KMS-11 (cell line): ENCODE measurements at regions not wholly inside any gene's neighbourhood (a gene's known extent, or its start where the extent isn't known, plus 50 kb on each side); places are given as distances from the start of the nearest gene placed in this dataset.

Experiments
- H2AFZ ChIP-seq: fragments of 200-600 bp; sonication (generic); 2 replicates; pipeline ENCODE4 v1.6.1; 2016; ENCODE audit warnings: antibody characterized with exemption, mixed run types, low read depth
- H3K27ac ChIP-seq: fragments of 200-600 bp; sonication (generic); 2 replicates; pipeline ENCODE4 v1.6.1; 2016; ENCODE audit warnings: mild to moderate bottlenecking, mixed run types
- H3K27me3 ChIP-seq: fragments of 200-600 bp; sonication (generic); 2 replicates; pipeline ENCODE4 v1.6.1; 2017; ENCODE audit warnings: mild to moderate bottlenecking, low read depth, mixed run types, moderate library complexity; ENCODE audit not compliant: insufficient read depth
- H3K36me3 ChIP-seq: fragments of 200-600 bp; sonication (generic); 2 replicates; pipeline ENCODE4 v1.6.1; 2017; ENCODE audit warnings: mild to moderate bottlenecking, mixed run types; ENCODE audit not compliant: insufficient read depth
- H3K4me1 ChIP-seq: fragments of 200-600 bp; sonication (generic); 2 replicates; pipeline ENCODE4 v1.6.1; 2016; ENCODE audit warnings: mild to moderate bottlenecking, low read depth, mixed run types; ENCODE audit not compliant: poor library complexity, severe bottlenecking
- H3K4me2 ChIP-seq: fragments of 200-600 bp; sonication (generic); 2 replicates; pipeline ENCODE4 v1.7.0; 2016; ENCODE audit warnings: mild to moderate bottlenecking, mixed run types
- H3K4me3 ChIP-seq: fragments of 200-600 bp; sonication (generic); IDR thresholded peaks from 2 replicates; pipeline ENCODE4 v1.6.1; 2017; ENCODE audit warnings: low read depth, low read length, mixed read lengths; ENCODE audit not compliant: insufficient read depth
- H3K79me2 ChIP-seq: fragments of 200-600 bp; sonication (generic); 2 replicates; pipeline ENCODE4 v1.6.1; 2016; ENCODE audit warnings: low read depth, mixed run types; ENCODE audit not compliant: insufficient read depth
- H3K9ac ChIP-seq: fragments of 200-600 bp; sonication (generic); 2 replicates; pipeline ENCODE4 v1.6.1; 2016; ENCODE audit warnings: mild to moderate bottlenecking, mixed run types
- H4K20me1 ChIP-seq: fragments of 200-600 bp; sonication (generic); 2 replicates; pipeline ENCODE4 v1.6.1; 2016; ENCODE audit warnings: mild to moderate bottlenecking, mixed run types; ENCODE audit not compliant: insufficient read depth
- TF ChIP-seq, protein P1 (sequence below): fragments of 200-600 bp; sonication (generic); conservative IDR thresholded peaks from 2 replicates; pipeline ENCODE4 v1.6.1; 2017; ENCODE audit warnings: low read depth, mild to moderate bottlenecking, antibody characterized with exemption, low read length, moderate library complexity, mixed read lengths

DNA sequence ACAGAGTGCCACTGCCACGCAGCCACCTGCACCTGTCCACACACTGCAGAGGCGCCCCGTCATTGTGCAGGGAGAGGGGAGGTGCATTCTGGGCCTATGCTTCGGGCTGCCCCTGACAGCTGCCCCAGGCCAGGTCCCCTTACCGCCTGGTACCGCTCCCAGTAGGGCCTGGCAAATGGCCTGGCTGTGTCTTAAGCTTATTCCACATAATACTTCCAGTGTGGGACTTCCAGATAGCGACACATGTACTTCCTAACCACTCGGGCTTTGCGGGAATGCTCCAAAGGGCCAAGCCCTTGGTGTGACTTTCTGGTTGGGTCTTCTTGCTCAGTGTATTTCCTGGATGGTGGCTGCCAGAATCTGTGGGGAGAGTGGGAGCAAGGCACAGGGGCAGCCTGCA, 254.3 kb upstream of the CHRNA7 start:
- H3K36me3 ChIP-seq = no peaks in the 10 kb centered on the region; the same call in 1 of the 2 replicates
- no peaks in the 10 kb centered on the region for H3K4me1 ChIP-seq
- H3K4me2 ChIP-seq = no peak overlapping the region
- H3K4me3 ChIP-seq = no peak overlapping the region
- no peak overlapping the region for H3K9ac ChIP-seq
- TF ChIP-seq, protein P1, sequence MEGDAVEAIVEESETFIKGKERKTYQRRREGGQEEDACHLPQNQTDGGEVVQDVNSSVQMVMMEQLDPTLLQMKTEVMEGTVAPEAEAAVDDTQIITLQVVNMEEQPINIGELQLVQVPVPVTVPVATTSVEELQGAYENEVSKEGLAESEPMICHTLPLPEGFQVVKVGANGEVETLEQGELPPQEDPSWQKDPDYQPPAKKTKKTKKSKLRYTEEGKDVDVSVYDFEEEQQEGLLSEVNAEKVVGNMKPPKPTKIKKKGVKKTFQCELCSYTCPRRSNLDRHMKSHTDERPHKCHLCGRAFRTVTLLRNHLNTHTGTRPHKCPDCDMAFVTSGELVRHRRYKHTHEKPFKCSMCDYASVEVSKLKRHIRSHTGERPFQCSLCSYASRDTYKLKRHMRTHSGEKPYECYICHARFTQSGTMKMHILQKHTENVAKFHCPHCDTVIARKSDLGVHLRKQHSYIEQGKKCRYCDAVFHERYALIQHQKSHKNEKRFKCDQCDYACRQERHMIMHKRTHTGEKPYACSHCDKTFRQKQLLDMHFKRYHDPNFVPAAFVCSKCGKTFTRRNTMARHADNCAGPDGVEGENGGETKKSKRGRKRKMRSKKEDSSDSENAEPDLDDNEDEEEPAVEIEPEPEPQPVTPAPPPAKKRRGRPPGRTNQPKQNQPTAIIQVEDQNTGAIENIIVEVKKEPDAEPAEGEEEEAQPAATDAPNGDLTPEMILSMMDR = no peak
- H3K79me2 ChIP-seq = no peaks in the 10 kb centered on the region
- H2AFZ ChIP-seq = no peak overlapping the region
- no peak overlapping the region for H3K27ac ChIP-seq
- no peaks in the 10 kb centered on the region for H4K20me1 ChIP-seq
- H3K27me3 ChIP-seq = no peaks in the 10 kb centered on the region

DNA sequence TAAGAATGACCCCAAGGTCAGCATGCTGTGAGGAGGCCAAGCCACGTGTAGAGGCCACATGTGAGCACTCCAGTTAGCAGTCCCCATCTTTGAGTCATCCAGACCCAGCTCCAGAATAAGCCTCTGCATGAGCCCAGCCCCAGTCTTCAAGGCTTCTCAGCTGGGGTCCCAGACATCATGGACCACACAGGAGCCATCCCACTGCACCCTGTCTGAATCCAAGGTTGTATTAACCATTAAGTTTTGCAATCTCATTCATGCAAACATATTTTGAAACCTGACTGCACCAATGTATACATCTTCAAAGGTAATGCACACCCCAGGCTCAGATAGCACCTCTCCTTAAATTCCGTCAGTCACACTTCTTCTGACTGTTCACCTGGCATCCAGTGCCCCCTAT, 249.1 kb upstream of the CHRNA7 start:
- Histone ChIP-seq H3K36me3 (no peaks in the 10 kb centered on the region), H4K20me1 (no peaks in the 10 kb centered on the region), H3K4me3 (no peak overlapping the region), H3K9ac (no peak overlapping the region), H3K4me1 (no peaks in the 10 kb centered on the region), H3K4me2 (no peak overlapping the region), H3K27me3 (no peaks in the 10 kb centered on the region), H3K79me2 (no peaks in the 10 kb centered on the region), H2AFZ (no peak overlapping the region), H3K27ac (no peak overlapping the region)
- TF ChIP-seq, protein P1 = no peak

DNA sequence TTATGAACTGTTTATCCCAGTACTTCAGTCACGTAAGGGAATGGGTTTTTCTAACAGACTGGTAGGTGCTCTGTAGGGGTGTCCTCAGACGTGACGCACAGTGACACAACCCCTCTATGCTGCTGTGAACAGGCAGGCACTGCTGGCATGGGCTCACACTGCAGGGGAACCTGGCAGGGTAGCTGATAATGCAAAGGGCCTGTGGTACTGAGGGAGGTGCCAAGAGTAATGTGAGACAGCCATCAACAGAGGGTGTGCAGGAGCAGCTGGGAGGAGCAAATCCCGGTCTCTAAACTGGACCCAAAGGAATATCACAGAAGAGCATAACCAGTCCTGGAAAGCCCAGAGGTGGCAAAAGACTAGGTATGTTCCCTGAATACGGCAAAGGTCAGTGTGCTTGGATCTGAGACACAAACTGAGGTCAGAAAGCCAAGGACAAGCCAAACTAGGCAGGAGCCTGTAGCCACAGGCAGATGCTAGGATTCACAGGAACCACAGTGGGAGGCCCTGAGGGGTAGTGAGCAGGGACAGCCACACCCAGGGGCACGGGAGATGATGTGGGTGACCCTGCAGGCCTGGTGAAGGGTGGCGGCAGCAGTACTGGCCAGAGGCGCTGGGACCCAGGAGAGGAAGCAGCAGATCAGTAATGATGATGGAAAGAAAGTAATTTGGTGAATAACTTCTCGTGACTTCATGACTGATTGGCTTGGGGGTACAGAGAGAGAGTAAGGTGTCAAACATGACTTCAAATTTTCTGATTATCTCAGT, 248.1 kb upstream of the CHRNA7 start:
- H3K27me3 ChIP-seq = no peaks in the 10 kb centered on the region
- no peak overlapping the region for H3K4me2 ChIP-seq
- H3K9ac ChIP-seq = no peak overlapping the region
- H3K27ac ChIP-seq = no peak overlapping the region
- no peaks in the 10 kb centered on the region for H4K20me1 ChIP-seq
- H3K4me1 ChIP-seq = no peaks in the 10 kb centered on the region
- no peaks in the 10 kb centered on the region for H3K36me3 ChIP-seq
- H2AFZ ChIP-seq = no peak overlapping the region
- H3K79me2 ChIP-seq = no peaks in the 10 kb centered on the region
- TF ChIP-seq, protein P1 = no peak
- no peak overlapping the region for H3K4me3 ChIP-seq

DNA sequence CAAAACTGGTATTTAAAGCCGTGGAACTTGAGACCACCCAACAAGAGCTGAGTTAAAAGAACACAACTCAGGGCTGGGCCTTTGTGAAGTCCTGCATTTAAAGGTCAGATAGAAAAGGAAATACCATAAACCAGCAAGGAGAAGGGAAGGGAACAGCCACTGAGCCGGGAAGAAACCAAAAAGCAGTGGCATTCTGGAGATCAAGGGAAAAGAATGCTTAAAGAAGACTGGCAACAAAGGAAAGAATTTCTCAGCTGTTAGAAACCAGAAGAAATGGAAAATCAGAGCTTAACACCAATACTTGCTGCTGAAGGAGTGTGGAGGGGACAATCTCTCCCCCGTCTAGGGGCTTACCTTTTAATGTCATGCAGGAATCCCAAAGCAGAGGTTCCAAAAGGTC, 247.4 kb upstream of the CHRNA7 start:
- TF ChIP-seq, protein P1 = no peak
- Histone ChIP-seq H3K4me3 (no peak overlapping the region), H3K4me2 (no peak overlapping the region), H4K20me1 (no peaks in the 10 kb centered on the region), H3K79me2 (no peaks in the 10 kb centered on the region), H3K4me1 (no peaks in the 10 kb centered on the region), H3K27me3 (no peaks in the 10 kb centered on the region), H2AFZ (no peak overlapping the region), H3K36me3 (no peaks in the 10 kb centered on the region), H3K9ac (no peak overlapping the region), H3K27ac (no peak overlapping the region)
